ENCODE measurements at regions not wholly inside any gene's neighbourhood (a gene's known extent, or its start where the extent isn't known, plus 50 kb on each side); places are given as distances from the start of the nearest gene placed in this dataset.

- no peaks in the 10 kb centered on the region for H3K27me3 ChIP-seq
- H3K27ac ChIP-seq = no peak overlapping the region
- DNase-seq (ENCODE audit: low spot score in 2 of 2) = no peak
- H3K4me3 ChIP-seq = no peak overlapping the region
- H3K9me3 ChIP-seq = peaks cover 7% of the 10 kb centered on the region
- H3K36me3 ChIP-seq = no peaks in the 10 kb centered on the region
- peaks cover 2% of the 10 kb centered on the region for H3K4me1 ChIP-seq
- TF ChIP-seq POLR2A (IDR thresholded peaks at IDR 0.05) (no peak), POLR2AphosphoS5 (IDR thresholded peaks at IDR 0.05) (no peak), EP300 (IDR thresholded peaks at IDR 0.05) (no peak), CTCF (IDR thresholded peaks at IDR 0.05) (no peak)
Observed at GRCh38 chr5:158376679-158377078, 517.7 kb upstream of the CLINT1 start.

- no peak overlapping the region for H3K4me3 ChIP-seq
- no peaks in the 10 kb centered on the region for H3K36me3 ChIP-seq
- H3K9me3 ChIP-seq = peaks cover 7% of the 10 kb centered on the region
- no peaks in the 10 kb centered on the region for H3K4me1 ChIP-seq
- WGBS = 58% methylated on average over 3 of the region's 3 CpGs
- TF ChIP-seq CTCF (IDR thresholded peaks at IDR 0.05) (no peak), POLR2A (IDR thresholded peaks at IDR 0.05) (no peak), EP300 (IDR thresholded peaks at IDR 0.05) (no peak), POLR2AphosphoS5 (IDR thresholded peaks at IDR 0.05) (no peak)
- no peaks in the 10 kb centered on the region for H3K27me3 ChIP-seq
- no peak overlapping the region for H3K27ac ChIP-seq
- no peak for DNase-seq (ENCODE audit: low spot score in 2 of 2)
Observed at GRCh38 chr5:158375531-158375930, 516.6 kb upstream of the CLINT1 start.

- Histone ChIP-seq H3K4me3 (no peak overlapping the region), H3K27me3 (no peaks in the 10 kb centered on the region), H3K36me3 (no peaks in the 10 kb centered on the region), H3K9me3 (peaks cover 7% of the 10 kb centered on the region), H3K4me1 (no peaks in the 10 kb centered on the region), H3K27ac (no peak overlapping the region)
- WGBS = 48% methylated on average over 6 of the region's 6 CpGs
- TF ChIP-seq POLR2AphosphoS5 (IDR thresholded peaks at IDR 0.05) (no peak), CTCF (IDR thresholded peaks at IDR 0.05) (no peak), POLR2A (IDR thresholded peaks at IDR 0.05) (no peak), EP300 (IDR thresholded peaks at IDR 0.05) (no peak)
- DNase-seq (ENCODE audit: low spot score in 2 of 2) = no peak
Observed at GRCh38 chr5:158373608-158374395, 514.9 kb upstream of the CLINT1 start.

- no peaks in the 10 kb centered on the region for H3K27me3 ChIP-seq
- no peaks in the 10 kb centered on the region for H3K9me3 ChIP-seq
- H3K36me3 ChIP-seq = no peaks in the 10 kb centered on the region
- no peak for DNase-seq (ENCODE audit: low spot score in 2 of 2)
- no peaks in the 10 kb centered on the region for H3K4me1 ChIP-seq
- WGBS = 79% methylated on average over 4 of the region's 4 CpGs
- H3K27ac ChIP-seq = no peak overlapping the region
- no peak overlapping the region for H3K4me3 ChIP-seq
- TF ChIP-seq EP300 (IDR thresholded peaks at IDR 0.05) (no peak), POLR2AphosphoS5 (IDR thresholded peaks at IDR 0.05) (no peak), CTCF (IDR thresholded peaks at IDR 0.05) (no peak), POLR2A (IDR thresholded peaks at IDR 0.05) (no peak)
Observed at GRCh38 chr5:158369241-158369640, 510.3 kb upstream of the CLINT1 start.

GRCh38 chr5:158368686-158369085 lies 509.7 kb upstream of the CLINT1 start:
- no peak overlapping the region for H3K27ac ChIP-seq
- WGBS = 76% methylated on average over 4 of the region's 4 CpGs

More at GRCh38 chr5:158368686-158369085, 509.7 kb upstream of the CLINT1 start:
- no peak for DNase-seq (ENCODE audit: low spot score in 2 of 2)
- no peaks in the 10 kb centered on the region for H3K27me3 ChIP-seq
- TF ChIP-seq POLR2A (IDR thresholded peaks at IDR 0.05) (no peak), EP300 (IDR thresholded peaks at IDR 0.05) (no peak), POLR2AphosphoS5 (IDR thresholded peaks at IDR 0.05) (no peak), CTCF (IDR thresholded peaks at IDR 0.05) (no peak)
- H3K36me3 ChIP-seq = no peaks in the 10 kb centered on the region
- H3K4me1 ChIP-seq = no peaks in the 10 kb centered on the region
- no peak overlapping the region for H3K4me3 ChIP-seq
- no peaks in the 10 kb centered on the region for H3K9me3 ChIP-seq
